BLaER1 treated with 17β-estradiol and CSF1 and Interleukin-3, amounts not matched to agents 10 nM and 100 nM (cell line): ENCODE measurements at regions not wholly inside any gene's neighbourhood (a gene's known extent, or its start where the extent isn't known, plus 50 kb on each side); places are given as distances from the start of the nearest gene placed in this dataset.

Experiments
- H3K27ac ChIP-seq, 11 experiments: shearing (Covaris generic); formaldehyde crosslinking; 2 replicates each; pipeline ENCODE4 v1.8.1; 2022
- H3K27me3 ChIP-seq, 11 experiments: shearing (Covaris generic); formaldehyde crosslinking; 2 replicates each; pipeline ENCODE4 v1.8.1; 2022
- H3K36me3 ChIP-seq, 11 experiments: shearing (Covaris generic); formaldehyde crosslinking; 2 replicates each; pipeline ENCODE4 v1.8.1; 2022
- H3K4me1 ChIP-seq, 10 experiments: shearing (Covaris generic); formaldehyde crosslinking; 2 replicates each; pipeline ENCODE4 v1.8.1; 2022
- H3K4me2 ChIP-seq, 11 experiments: shearing (Covaris generic); formaldehyde crosslinking; 2 replicates each; pipeline ENCODE4 v1.8.1; 2022
- H3K4me3 ChIP-seq, 10 experiments: shearing (Covaris generic); formaldehyde crosslinking; 2 replicates each; pipeline ENCODE4 v1.8.1; 2022
- H3K9ac ChIP-seq, 11 experiments: shearing (Covaris generic); formaldehyde crosslinking; 2 replicates each; pipeline ENCODE4 v1.8.1; 2022
- H3K9me3 ChIP-seq, 11 experiments: shearing (Covaris generic); formaldehyde crosslinking; replicated peaks in 1 of 11; 2 replicates each; pipeline ENCODE4 v1.8.1; 2022
- H4K20me1 ChIP-seq, 11 experiments: shearing (Covaris generic); formaldehyde crosslinking; 2 replicates each; pipeline ENCODE4 v1.8.1; 2022
- Cebpa-rat ChIP-seq, 11 experiments: shearing (Covaris generic); IDR thresholded peaks; 2 replicates each; pipeline ENCODE4 v1.8.1; 2022

DNA sequence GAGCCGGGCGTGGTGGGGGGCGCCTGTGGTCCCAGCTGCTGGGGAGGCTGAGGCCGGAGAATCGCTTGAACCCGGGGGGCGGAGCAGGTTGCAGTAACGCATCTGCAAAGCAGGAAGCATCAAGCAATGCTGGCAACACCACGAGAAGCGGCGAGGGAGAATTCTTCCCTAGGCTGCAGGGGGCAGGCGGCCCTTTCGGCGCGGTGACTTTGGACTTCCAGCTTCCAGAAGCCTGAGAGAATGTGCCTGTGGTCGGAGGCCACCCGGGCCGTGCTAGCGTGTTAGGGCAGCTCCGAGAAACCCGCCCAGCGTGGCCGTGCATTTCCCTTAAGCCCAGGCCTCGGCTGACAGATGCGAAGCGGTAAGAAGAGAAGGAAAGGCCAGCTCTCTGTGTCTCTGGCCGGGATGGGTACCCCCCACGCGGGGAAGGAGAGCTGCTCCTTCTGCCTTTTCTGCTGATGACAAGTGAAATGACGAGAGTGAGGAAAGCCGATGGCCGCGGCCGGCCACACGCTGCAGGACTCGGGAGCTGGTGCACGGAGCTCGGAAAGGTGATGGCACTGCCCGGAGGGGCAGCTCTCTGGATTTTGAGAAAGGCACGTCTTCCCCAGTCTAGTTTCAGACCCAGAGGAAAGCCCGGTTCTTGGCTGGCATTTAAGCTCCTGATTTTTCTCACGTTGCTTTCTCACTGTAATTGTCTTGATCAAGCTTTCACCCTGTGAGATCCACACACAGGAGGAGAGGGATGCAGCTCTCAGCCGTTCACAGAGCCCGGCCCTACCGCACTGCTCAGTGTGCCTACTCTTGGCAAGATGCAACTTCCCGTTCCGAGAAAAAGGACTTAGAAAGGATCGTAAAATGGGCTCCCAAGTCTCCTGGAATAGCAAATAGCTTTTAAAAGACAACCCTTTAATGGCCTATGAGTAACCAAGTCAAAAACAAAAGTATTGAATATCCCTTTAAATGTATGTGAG, 68.3 kb upstream of the EXOC2 start:
- Histone ChIP-seq H3K36me3 (no peaks in the 10 kb centered on the region), H3K9me3 (peaks cover 0 to 25% (median 8%) of the 10 kb centered on the region in 11 experiments; a peak in 10 of 22 replicates), H3K27me3 (no peaks in the 10 kb centered on the region), H3K4me1 (peaks cover 0 to 15% (median 10%) of the 10 kb centered on the region in 10 experiments; a peak in 16 of 20 replicates), H3K4me3 (no peak overlapping the region), H3K9ac (no peak overlapping the region), H4K20me1 (no peaks in the 10 kb centered on the region), H3K27ac (no peak overlapping the region), H3K4me2 (no peak overlapping the region)
- no peak for TF ChIP-seq Cebpa-rat (IDR thresholded peaks at IDR 0.05)

- Histone ChIP-seq H3K27me3 (no peaks in the 10 kb centered on the region), H3K9ac (no peak overlapping the region)
Observed at GRCh38 chr6:759729-760128, 66.8 kb upstream of the EXOC2 start.

DNA sequence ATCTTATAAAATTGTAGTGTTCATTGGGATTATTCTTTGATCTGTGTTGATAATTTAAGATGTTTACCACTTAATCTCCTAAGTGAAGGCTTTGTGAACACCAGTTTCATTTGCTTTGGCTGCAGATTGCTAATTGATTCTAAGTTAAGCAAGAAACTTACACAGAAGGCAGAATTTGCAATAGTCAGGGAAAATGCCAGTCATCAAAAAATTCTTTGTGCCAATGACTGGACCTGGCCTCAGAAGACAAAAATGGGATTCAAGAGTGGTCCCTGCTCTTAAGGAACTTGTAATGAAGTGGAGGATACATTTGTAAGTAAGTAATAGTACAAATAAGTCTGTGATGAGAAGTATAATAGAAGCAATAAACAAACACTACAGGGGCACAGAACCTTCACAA, 63.3 kb upstream of the EXOC2 start:
- Histone ChIP-seq H3K4me1 (no peaks in the 10 kb centered on the region), H3K36me3 (no peaks in the 10 kb centered on the region), H3K27me3 (no peaks in the 10 kb centered on the region), H3K4me2 (no peak overlapping the region), H3K9ac (no peak overlapping the region), H3K9me3 (peaks cover 0 to 22% (median 8%) of the 10 kb centered on the region in 11 experiments; a peak in 10 of 22 replicates), H3K4me3 (no peak overlapping the region), H3K27ac (no peak overlapping the region), H4K20me1 (no peaks in the 10 kb centered on the region)
- TF ChIP-seq Cebpa-rat (IDR thresholded peaks at IDR 0.05) = no peak

More at GRCh38 chr6:759729-760128, 66.8 kb upstream of the EXOC2 start:
- H4K20me1 ChIP-seq = no peaks in the 10 kb centered on the region
- H3K9me3 ChIP-seq = peaks cover 0 to 25% (median 8%) of the 10 kb centered on the region in 11 experiments; a peak in 10 of 22 replicates
- no peaks in the 10 kb centered on the region for H3K36me3 ChIP-seq
- no peak for TF ChIP-seq Cebpa-rat (IDR thresholded peaks at IDR 0.05)
- H3K4me3 ChIP-seq = no peak overlapping the region
- H3K27ac ChIP-seq = no peak overlapping the region
- H3K4me1 ChIP-seq = peaks cover 0 to 15% (median 10%) of the 10 kb centered on the region in 10 experiments; a peak in 16 of 20 replicates
- H3K4me2 ChIP-seq = no peak overlapping the region

- Histone ChIP-seq H3K9ac (no peak overlapping the region), H3K9me3 (peaks cover 0 to 9% (median 0%) of the 10 kb centered on the region in 11 experiments; a peak in 2 of 22 replicates), H3K36me3 (no peaks in the 10 kb centered on the region), H3K4me3 (no peak overlapping the region), H3K4me1 (no peaks in the 10 kb centered on the region), H3K27me3 (no peaks in the 10 kb centered on the region), H3K4me2 (no peak overlapping the region), H3K27ac (no peak overlapping the region), H4K20me1 (no peaks in the 10 kb centered on the region)
- no peak for TF ChIP-seq Cebpa-rat (IDR thresholded peaks at IDR 0.05)
Observed at GRCh38 chr6:754202-754601, 61.3 kb upstream of the EXOC2 start.

DNA sequence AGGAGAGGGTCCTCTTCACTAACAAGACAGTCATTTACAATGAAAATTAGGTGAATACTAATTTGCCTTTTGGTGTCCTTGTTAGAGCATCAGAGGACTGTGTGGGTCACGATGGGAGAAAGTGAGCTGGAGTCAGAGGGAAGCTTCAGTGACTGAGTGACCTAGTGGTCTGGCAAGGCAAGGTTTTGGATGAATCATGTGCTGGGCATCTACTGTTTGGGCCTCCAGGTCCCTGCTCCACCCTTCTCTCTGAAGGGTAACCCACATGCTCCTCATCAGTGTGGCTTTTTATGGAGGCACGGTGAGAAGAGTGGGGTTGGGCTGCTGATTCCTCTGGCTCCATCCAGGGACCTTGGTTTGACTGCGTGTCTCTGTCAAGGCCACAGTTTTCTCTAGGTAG, 60.5 kb upstream of the EXOC2 start:
- H4K20me1 ChIP-seq = no peaks in the 10 kb centered on the region
- no peak overlapping the region for H3K4me3 ChIP-seq
- no peak for TF ChIP-seq Cebpa-rat (IDR thresholded peaks at IDR 0.05)
- no peaks in the 10 kb centered on the region for H3K36me3 ChIP-seq
- peaks cover 0 to 9% (median 0%) of the 10 kb centered on the region in 11 experiments; a peak in 1 of 22 replicates for H3K9me3 ChIP-seq
- no peaks in the 10 kb centered on the region for H3K27me3 ChIP-seq
- no peak overlapping the region for H3K9ac ChIP-seq
- no peaks in the 10 kb centered on the region for H3K4me1 ChIP-seq
- H3K4me2 ChIP-seq = no peak overlapping the region
- H3K27ac ChIP-seq = no peak overlapping the region

DNA sequence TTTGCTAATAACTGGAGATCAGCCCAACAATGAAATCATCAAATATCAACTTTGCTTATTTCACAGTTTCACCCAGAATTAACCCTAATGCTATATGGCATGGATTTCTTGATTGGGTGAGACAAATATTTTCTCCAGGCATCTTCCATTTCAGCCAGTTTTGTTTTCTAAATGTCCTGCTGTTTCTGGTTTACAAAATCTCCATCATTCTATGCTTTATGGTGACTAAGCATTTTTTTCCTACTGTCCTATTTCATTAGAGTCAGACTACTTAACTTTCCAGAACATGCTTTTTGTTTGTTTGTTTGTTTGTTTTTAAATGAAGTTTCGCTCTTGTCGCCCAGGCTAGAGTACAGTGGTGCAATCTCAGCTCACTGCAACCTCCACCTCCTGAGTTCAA, 59.5 kb upstream of the EXOC2 start:
- no peak overlapping the region for H3K4me2 ChIP-seq
- H3K27me3 ChIP-seq = no peaks in the 10 kb centered on the region
- no peak overlapping the region for H3K4me3 ChIP-seq
- H3K9ac ChIP-seq = no peak overlapping the region
- H3K4me1 ChIP-seq = no peaks in the 10 kb centered on the region
- no peak for TF ChIP-seq Cebpa-rat (IDR thresholded peaks at IDR 0.05)
- peaks cover 0 to 9% (median 0%) of the 10 kb centered on the region in 11 experiments; a peak in 1 of 22 replicates for H3K9me3 ChIP-seq
- H3K36me3 ChIP-seq = no peaks in the 10 kb centered on the region
- H3K27ac ChIP-seq = no peak overlapping the region
- H4K20me1 ChIP-seq = no peaks in the 10 kb centered on the region

- Histone ChIP-seq H3K4me3 (no peak overlapping the region), H3K27ac (no peak overlapping the region), H3K4me1 (no peaks in the 10 kb centered on the region), H3K27me3 (no peaks in the 10 kb centered on the region), H4K20me1 (no peaks in the 10 kb centered on the region), H3K36me3 (no peaks in the 10 kb centered on the region), H3K9ac (no peak overlapping the region), H3K4me2 (no peak overlapping the region), H3K9me3 (peaks cover 0 to 5% (median 0%) of the 10 kb centered on the region in 11 experiments; a peak in 1 of 22 replicates)
- TF ChIP-seq Cebpa-rat (IDR thresholded peaks at IDR 0.05) = no peak
Observed at GRCh38 chr6:751765-752164, 58.8 kb upstream of the EXOC2 start.

DNA sequence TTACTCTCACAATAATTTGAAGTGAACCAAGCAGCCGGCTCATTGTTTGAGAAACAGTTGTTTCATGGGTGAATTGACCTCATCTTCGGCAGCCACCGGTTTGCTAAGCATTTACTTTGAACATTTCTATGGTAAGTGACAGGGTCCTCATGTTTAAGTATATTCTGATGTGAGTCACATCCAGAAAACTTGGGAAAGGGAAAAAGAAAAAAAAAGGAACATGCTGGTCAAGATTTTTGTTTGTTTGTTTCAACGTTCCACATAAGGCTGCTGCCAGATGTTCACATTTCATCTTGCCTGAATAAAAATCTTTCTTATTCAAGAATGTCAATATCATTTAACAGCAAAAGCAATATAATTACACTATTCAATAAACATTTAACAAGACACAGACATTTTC, 55.0 kb upstream of the EXOC2 start:
- Histone ChIP-seq H3K4me3 (no peak overlapping the region), H3K4me2 (no peak overlapping the region), H3K36me3 (no peaks in the 10 kb centered on the region), H3K4me1 (no peaks in the 10 kb centered on the region), H3K27me3 (no peaks in the 10 kb centered on the region), H3K9me3 (peaks cover 0 to 5% (median 0%) of the 10 kb centered on the region in 11 experiments; a peak in 1 of 22 replicates), H4K20me1 (no peaks in the 10 kb centered on the region), H3K9ac (no peak overlapping the region), H3K27ac (no peak overlapping the region)
- no peak for TF ChIP-seq Cebpa-rat (IDR thresholded peaks at IDR 0.05)

GRCh38 chr6:747028-747427, 54.1 kb upstream of the EXOC2 start:
- Histone ChIP-seq H3K4me2 (no peak overlapping the region), H3K9ac (no peak overlapping the region), H3K27ac (no peak overlapping the region), H3K4me1 (no peaks in the 10 kb centered on the region), H3K36me3 (no peaks in the 10 kb centered on the region), H3K4me3 (no peak overlapping the region), H4K20me1 (no peaks in the 10 kb centered on the region), H3K27me3 (no peaks in the 10 kb centered on the region), H3K9me3 (peaks cover 0 to 5% (median 0%) of the 10 kb centered on the region in 11 experiments; a peak in 1 of 22 replicates)
- TF ChIP-seq Cebpa-rat (IDR thresholded peaks at IDR 0.05) = no peak
